HS-5 (cell line): ENCODE measurements at regions not wholly inside any gene's neighbourhood (a gene's known extent, or its start where the extent isn't known, plus 50 kb on each side); places are given as distances from the start of the nearest gene placed in this dataset.
"Not testable (repeated sequence)": the region's sequence is repeated elsewhere in the genome, so short reads cannot be mapped to it uniquely, and the experiment has no call there.

Experiments used
- DNase-seq: peaks from one replicate; pipeline ENCODE4 v3.0.0-alpha.2; 2012; ENCODE audit warnings: low read depth

- no peak for DNase-seq
These were observed 606.6 kb upstream of the LRRN3 start for GRCh38 chr7:110484356-110484755.

- no peak for DNase-seq
These were observed 604.4 kb upstream of the LRRN3 start for GRCh38 chr7:110486549-110486948.

GRCh38 chr7:110502888-110503465, 588.0 kb upstream of the LRRN3 start:
- DNase-seq = no peak

DNA sequence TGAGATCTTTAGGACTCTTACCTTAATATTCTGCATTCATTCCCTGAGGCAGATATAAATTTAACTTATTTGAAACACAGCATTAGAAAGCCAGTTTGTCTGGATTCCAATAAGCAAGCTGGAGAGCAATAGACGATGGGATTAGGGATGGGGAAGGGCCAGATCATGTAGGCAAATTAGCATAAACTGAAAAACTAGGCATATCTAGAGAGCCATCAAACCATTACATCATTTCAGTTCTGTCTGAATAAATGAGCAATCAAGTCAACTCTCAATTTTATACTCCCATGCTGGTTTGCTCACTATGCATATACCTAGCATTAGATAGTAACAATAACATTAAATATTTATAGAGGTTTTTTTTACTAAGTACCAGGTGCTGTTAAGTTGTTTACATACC, 583.6 kb upstream of the LRRN3 start:
- no peak for DNase-seq

DNA sequence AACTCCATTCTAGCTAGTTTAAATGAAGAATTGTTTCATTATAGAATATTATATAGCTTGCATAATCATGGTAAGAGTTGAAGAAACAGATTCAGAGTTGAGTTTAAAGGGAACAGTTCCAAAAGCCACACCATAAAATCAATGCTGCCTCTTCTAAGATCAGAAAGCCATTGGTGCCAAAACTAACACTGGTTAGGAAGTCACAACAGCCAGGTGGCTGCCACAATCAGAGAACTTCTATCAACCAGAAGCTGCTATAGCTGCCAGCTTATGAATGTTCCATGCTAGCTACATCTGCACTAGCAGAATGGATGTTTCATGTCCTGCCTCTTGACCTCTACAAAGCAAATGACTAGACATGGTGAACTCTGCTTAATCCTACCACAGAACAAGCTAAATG, 583.1 kb upstream of the LRRN3 start:
- no peak for DNase-seq

DNA sequence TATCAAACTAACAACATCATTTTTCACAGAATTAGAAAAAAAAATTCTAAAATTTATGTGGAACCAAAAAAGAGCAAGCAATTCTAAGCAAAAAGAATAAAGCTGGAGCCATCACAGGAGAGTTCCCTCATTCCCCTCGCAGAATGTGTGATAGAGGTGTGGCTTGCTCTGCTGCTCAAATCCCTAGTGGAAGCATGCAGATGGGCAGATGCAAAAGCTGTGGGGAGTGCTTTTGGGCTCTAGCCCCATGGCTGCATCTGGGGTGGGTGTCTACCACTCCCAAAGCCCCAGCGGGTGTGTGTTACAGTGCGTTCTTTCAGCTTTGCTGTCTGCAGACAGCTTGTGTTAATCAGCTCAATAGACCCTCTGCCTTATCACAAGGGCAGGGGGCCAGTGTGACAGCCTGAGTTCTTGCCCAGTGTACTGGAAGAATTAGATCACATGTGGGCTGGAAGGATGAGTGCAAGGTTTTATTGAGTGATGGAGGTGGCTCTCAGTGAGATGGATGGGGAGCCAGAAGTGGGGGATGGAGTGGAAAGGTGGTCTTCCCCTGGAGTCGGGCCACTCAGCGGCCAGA, 575.9 kb upstream of the LRRN3 start:
- not testable (repeated sequence) for DNase-seq

DNA sequence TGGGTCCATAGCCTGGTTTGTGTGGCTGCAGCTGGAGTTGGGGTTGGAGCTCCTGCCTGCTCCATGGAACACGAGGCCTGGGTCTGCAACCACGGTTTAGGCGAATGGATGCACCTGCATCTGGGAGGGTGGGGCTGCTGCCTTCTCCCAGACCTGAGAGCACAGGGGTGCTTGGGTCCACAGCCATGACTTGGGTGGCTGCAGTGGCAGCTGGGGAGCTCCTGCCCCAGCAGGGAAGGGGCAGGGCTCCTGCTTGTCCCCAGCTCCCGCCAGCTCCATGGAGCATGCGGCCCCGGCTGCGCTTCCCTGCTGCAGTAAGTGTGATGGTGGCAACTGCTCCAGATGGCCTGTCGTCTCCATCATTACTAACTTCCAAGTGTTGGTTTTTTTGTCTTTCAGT, 571.1 kb upstream of the LRRN3 start:
- no peak for DNase-seq

- DNase-seq = no peak
These were observed 569.5 kb upstream of the LRRN3 start for GRCh38 chr7:110521357-110521911.

DNA sequence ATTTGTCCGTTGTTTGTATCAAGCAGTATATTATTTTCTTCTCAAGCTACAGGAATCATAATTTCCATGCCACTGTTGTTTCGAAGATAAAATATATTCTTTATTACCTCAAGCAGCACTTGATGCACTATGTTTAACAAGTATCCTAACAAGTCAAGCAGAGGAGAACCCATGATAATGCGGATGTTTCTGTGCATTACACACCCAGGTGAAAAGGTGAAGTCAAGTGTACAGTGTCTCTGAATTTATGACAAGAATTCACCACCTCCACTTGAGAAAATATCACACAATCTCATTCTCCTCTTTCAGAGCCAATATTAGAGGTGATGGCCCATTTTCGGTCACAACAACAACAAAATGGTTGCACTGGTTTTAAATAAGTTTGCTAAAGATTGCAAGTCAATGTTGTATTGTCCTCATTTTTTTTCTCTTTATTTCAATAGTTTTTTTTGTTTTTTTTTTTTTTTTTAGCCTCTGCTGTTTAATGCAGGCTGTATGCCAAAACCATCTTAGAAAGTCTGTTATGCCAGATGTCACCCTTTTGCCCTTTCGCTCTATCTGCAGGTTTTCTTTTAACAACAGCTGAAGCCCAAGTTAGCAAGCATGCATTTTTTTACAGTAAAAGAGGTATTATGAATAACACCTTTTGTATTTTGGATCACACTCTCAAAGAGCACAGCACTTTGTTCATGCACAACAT, 568.7 kb upstream of the LRRN3 start:
- DNase-seq = no peak

- no peak for DNase-seq
These were observed 568.1 kb upstream of the LRRN3 start for GRCh38 chr7:110522761-110523200.

GRCh38 chr7:110529175-110529574, 561.8 kb upstream of the LRRN3 start:
- no peak for DNase-seq

GRCh38 chr7:110531186-110531585, 559.7 kb upstream of the LRRN3 start:
- no peak for DNase-seq

DNA sequence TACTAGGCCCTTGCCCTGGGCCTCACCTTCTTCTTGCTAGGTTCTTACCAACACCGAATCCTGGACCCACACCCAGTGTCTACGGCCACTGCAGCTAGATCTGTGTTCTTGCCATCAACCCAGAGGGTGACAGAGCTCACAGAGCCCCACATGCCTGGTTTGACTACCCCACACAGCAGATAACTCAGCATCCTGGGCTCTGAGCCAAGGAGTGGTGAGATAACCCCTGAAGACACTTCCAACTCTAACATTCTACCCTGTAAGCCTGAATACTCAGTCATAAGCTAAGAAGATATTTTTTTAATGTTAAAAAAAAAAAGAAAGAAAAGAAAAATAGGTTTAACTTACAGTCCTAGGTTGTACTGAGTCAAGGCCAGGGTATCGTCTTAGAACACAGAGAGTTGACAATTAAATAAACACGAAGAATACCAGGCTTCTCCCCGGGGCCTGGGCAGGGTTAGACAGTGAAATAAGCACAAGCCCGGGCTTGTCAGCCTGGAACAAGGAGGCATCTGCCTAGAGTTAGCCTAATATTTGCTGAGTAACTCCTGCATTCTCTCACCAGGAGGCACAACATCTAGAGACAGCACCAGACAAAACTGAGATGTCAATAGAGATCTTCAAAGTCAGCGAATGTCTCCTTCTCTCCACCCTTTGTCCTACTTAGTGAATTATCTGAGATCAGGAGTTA, 556.5 kb upstream of the LRRN3 start:
- no peak for DNase-seq

DNA sequence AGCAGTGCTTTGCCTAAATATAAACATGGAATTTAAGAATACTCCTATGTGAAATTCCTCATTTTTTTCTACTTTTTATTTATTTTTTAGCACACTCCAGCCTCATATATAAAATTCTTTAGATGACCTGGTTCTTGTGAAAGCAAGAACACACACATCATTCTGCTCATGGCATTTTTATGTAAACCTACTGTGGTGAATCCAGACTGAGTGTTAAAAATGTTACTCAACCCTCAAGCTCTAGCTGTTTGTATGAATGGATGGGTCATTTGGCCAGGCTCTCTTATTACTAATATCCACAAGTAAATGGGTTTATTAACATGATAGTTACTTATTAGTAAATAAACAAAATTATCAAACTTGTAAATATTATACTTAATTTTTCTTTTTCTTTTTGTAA, 551.7 kb upstream of the LRRN3 start:
- no peak for DNase-seq

- DNase-seq = no peak
These were observed 549.0 kb upstream of the LRRN3 start for GRCh38 chr7:110541962-110542361.

- DNase-seq = no peak
These were observed 546.7 kb upstream of the LRRN3 start for GRCh38 chr7:110544194-110544593.

- no peak for DNase-seq
These were observed 542.6 kb upstream of the LRRN3 start for GRCh38 chr7:110548372-110548771.

DNA sequence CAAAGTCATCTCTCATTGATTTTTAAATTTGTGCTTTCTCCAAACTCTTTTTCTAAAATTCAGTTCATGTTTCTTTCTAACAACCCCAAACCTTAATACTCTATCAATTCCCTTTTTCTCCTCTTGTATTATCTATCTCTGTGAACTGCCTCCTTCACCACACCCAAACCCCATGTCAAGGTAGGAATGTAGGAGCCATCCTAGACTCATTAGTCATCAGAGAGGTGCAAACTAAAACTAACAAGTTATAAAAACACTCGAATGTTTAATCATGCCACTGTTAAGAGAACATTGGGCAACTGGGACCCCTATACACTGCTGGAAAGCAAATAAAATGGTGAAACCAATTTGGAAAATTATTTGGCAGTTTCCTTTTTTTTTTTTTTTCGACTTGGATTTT, 533.8 kb upstream of the LRRN3 start:
- no peak for DNase-seq

DNA sequence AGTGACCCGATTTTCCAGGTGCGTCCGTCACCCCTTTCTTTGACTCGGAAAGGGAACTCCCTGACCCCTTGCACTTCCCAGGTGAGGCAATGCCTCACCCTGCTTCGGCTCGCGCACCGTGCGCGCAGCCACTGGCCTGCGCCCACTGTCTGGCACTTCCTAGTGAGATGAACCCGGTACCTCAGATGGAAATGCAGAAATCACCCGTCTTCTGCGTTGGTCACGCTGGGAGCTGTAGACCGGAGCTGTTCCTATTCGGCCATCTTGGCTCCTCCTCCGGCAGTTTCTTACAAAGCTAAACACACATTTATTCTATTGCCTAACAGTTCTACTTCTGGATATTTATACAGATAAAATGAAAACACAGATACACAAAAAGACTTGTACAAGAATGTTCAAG, 527.6 kb upstream of the LRRN3 start:
- DNase-seq = not testable (repeated sequence)

DNA sequence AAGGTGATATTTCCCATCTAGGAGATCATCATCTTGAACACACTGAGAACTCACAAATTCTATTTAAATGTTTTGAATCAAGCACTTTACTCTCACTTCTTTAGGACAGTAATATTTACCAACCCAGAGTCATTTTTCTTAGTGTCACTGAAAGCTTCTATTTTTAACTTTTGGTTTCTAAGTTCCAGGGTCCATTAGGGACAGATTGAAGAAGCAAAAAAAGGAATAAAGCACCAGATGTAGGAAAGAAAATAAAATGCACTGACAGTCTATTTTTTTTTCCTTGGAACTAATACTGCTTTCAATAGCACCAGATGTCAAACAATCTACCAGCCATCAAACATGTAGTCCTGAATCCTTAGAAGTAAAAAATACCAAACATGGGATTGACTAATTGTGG, 526.7 kb upstream of the LRRN3 start:
- DNase-seq = no peak

DNA sequence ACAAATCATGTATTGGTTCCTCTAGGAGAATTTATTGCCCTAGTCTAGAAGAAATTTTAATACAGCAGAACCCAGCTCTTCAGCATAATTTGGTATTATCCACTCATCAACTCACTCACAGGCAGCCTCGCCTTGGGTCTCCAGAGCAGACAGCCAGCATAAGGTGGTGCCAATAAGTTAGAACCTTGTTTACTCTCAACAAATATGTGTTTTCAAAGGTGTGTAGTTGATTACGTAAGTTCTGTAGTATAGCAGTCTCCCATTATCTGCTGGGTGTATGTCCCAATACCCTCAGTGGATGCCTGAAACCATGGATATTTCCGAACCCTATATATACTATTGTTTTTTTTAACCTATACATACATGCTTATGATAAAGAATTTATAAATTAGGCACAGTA, 522.5 kb upstream of the LRRN3 start:
- DNase-seq = no peak

GRCh38 chr7:110568932-110569331, 522.0 kb upstream of the LRRN3 start:
- no peak for DNase-seq
